Body of pancreas (tissue), 4 donors: ENCODE measurements at regions not wholly inside any gene's neighbourhood (a gene's known extent, or its start where the extent isn't known, plus 50 kb on each side); places are given as distances from the start of the nearest gene placed in this dataset.

ENCODE experiments used
- CTCF ChIP-seq, 7 experiments: fragments of 450-650 bp in 4 of 7; fragments of 200-600 bp in 3 of 7; sonication (generic) in 3 of 7; IDR thresholded peaks; one replicate each; pipeline ENCODE4 v1.5.1; 2016 to 2019; ENCODE audit warnings: antibody characterized with exemption in 7 of 7
- POLR2A ChIP-seq, 3 donors: fragments of 450-650 bp; IDR thresholded peaks; one replicate each; pipeline ENCODE4 v1.6.1; 2016; ENCODE audit warnings: antibody characterized with exemption in 3 of 3, mild to moderate bottlenecking in 2 of 3

GRCh38 chr13:26995159-26995558 is 176.5 kb downstream of the USP12 start:
- TF ChIP-seq CTCF (IDR thresholded peaks at IDR 0.05) (no peak), POLR2A (IDR thresholded peaks at IDR 0.05) (no peak)
